ENCODE measurements at regions not wholly inside any gene's neighbourhood (a gene's known extent, or its start where the extent isn't known, plus 50 kb on each side); places are given as distances from the start of the nearest gene placed in this dataset.
A peak's percentile ranks its signal among the peaks of the same experiment; 100 is the strongest.

DNA sequence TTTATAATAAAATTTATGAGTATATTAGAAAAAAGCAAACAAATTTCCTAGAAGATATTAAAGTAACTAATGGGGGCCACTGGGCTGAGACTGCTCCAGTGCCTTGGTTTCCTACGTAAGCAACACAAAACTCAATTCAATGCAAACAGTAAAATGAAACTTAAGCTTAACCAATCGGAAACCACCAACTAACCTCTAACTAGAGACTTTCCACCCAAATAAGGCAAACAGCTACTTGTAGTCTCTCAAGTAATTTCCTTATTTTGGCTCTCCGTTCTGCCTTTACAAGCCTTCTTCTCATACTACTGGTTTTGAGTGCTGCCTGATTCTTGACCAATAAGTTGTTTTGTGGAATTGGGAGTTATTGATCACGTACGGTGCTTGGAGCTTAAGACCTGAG is 167.3 kb upstream of the VEGFC start:
- no peak overlapping the region for H3K4me3 ChIP-seq (ENCODE audit: low read depth, low read length)
- no peak for TF ChIP-seq CTCF (IDR thresholded peaks at IDR 0.05; ENCODE audit: low read depth, low read length)
- no peak for DNase-seq (ENCODE audit: low read depth)

DNA sequence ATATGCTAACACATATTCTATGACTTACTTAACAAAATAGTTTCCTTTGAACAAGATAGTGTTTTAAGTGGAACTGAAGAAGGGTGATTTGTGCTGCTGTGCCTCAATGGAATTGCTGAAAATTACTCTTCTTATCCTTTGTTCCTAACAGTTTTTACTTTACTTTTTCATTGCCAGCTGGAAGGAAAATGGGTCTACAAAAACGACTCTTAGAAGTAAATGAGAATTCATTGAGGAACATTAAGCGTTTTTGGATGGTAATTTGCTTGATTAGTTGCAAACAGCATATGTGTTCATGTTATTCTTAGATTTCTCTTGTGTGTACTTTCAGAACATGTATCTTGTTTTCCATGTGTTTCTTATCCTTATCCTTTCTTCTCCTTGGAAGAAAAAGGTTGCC is 170.4 kb upstream of the VEGFC start:
- DNase-seq (ENCODE audit: low read depth), result no peak
- no peak overlapping the region for H3K4me3 ChIP-seq (ENCODE audit: low read depth, low read length)
- TF ChIP-seq CTCF (IDR thresholded peaks at IDR 0.05; ENCODE audit: low read depth, low read length) (no peak), POLR2A (IDR thresholded peaks at IDR 0.05; ENCODE audit: extremely low read depth, insufficient read length) (no peak), MAX (IDR thresholded peaks at IDR 0.05; ENCODE audit: low read depth, low read length) (no peak), MYC (IDR thresholded peaks at IDR 0.05; ENCODE audit: low read depth, low read length) (no peak)

DNA sequence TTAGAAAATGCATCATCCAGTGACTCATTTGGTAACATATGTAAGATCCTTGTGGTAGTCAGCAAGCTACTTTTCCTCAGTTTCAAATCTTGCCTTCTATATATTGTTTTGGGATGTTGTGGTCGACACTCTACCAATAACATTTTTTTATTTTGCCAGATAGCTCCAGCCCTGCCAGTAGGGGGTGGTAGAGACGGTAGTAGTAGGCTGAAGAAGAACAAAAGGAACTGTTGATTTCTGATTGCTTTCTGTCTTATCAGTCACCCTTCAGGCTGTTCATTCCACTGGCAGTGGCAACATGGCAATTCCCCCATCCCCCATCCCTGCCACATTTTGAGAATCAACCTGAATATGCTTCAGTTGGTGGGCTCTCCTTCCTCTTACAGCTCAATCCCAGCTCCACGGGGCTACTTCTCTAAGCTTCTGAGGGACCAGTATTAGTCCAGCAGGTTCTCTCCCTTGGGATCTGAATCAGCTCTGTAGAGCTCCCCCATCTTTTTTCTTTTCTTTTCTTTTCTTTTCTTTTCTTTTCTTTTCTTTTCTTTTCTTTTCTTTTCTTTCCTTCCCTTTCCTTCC is 171.5 kb upstream of the VEGFC start:
- peak; percentile 59 for TF ChIP-seq CTCF (IDR thresholded peaks at IDR 0.05; ENCODE audit: low read depth, low read length)
- no peak for TF ChIP-seq MYC (IDR thresholded peaks at IDR 0.05; ENCODE audit: low read depth, low read length)
- H3K4me3 ChIP-seq (ENCODE audit: low read depth, low read length), result no peak overlapping the region
- DNase-seq (ENCODE audit: low read depth), result peak; percentile 52

GRCh38 chr4:176967586-176967985 is 174.9 kb upstream of the VEGFC start:
- no peak overlapping the region for H3K4me3 ChIP-seq (ENCODE audit: low read depth, low read length)
- TF ChIP-seq CTCF (IDR thresholded peaks at IDR 0.05; ENCODE audit: low read depth, low read length), result no peak
- TF ChIP-seq MYC (IDR thresholded peaks at IDR 0.05; ENCODE audit: low read depth, low read length), result no peak
- no peak for TF ChIP-seq POLR2A (IDR thresholded peaks at IDR 0.05; ENCODE audit: extremely low read depth, insufficient read length)
- no peak for TF ChIP-seq MAX (IDR thresholded peaks at IDR 0.05; ENCODE audit: low read depth, low read length)
- DNase-seq (ENCODE audit: low read depth), result no peak

DNA sequence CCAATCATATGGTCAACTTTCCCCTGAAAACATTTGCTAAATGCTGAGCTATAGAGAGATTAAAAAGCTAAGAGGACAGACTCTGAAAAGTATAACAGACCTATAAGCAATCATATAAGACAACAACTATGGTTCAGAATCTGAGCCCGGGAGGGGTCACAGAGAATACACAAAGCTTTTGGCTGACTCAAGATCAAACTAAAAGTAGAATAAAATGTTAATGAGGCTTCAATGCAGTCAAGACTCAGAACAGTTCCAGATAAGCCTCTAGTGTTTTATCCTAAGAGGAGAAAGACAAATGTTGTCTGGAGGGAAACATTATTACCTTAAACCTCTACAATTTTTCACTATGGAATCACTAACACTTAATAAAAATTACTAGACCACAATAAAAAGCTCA is 175.4 kb upstream of the VEGFC start:
- no peak for DNase-seq (ENCODE audit: low read depth)
- no peak overlapping the region for H3K4me3 ChIP-seq (ENCODE audit: low read depth, low read length)
- TF ChIP-seq MAX (IDR thresholded peaks at IDR 0.05; ENCODE audit: low read depth, low read length) (no peak), POLR2A (IDR thresholded peaks at IDR 0.05; ENCODE audit: extremely low read depth, insufficient read length) (no peak), MYC (IDR thresholded peaks at IDR 0.05; ENCODE audit: low read depth, low read length) (no peak), CTCF (IDR thresholded peaks at IDR 0.05; ENCODE audit: low read depth, low read length) (no peak)

DNA sequence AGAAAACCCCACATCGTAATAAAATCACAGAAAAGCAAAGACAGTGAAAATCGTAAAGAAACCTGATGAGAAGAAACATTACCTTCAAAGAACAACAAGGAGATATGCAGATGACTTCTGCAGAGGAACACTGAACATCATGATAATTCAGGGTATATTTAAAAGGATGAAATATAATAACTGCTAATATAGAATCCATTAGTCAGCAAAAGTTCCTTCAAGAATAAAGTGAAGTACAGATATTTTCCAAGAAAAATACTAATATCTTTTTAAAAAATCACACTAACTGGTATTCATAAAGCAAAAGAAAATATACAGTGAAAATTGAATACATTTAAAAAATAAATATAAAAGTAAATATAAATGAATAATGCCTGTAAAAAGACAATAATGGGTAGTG is 176.3 kb upstream of the VEGFC start:
- H3K4me3 ChIP-seq (ENCODE audit: low read depth, low read length), result no peak overlapping the region
- DNase-seq (ENCODE audit: low read depth), result no peak
- TF ChIP-seq MAX (IDR thresholded peaks at IDR 0.05; ENCODE audit: low read depth, low read length) (no peak), POLR2A (IDR thresholded peaks at IDR 0.05; ENCODE audit: extremely low read depth, insufficient read length) (no peak), CTCF (IDR thresholded peaks at IDR 0.05; ENCODE audit: low read depth, low read length) (no peak), MYC (IDR thresholded peaks at IDR 0.05; ENCODE audit: low read depth, low read length) (no peak)

Measured in NB4 (cell line).